Muscle of leg (tissue), 3 donors: ENCODE measurements at regions not wholly inside any gene's neighbourhood (a gene's known extent, or its start where the extent isn't known, plus 50 kb on each side); places are given as distances from the start of the nearest gene placed in this dataset.
A peak's percentile ranks its signal among the peaks of the same experiment; 100 is the strongest.
"Not testable (repeated sequence)": the region's sequence is repeated elsewhere in the genome, so short reads cannot be mapped to it uniquely, and the experiment has no call there.

ENCODE experiments used
- DNase-seq: peaks from one replicate; pipeline ENCODE4 v3.0.0; 2013
- H3K27ac ChIP-seq: one replicate; pipeline ENCODE4 v1.5.1; 2013; ENCODE audit warnings: mild to moderate bottlenecking, low read length, control low read depth
- H3K27me3 ChIP-seq: one replicate; pipeline ENCODE4 v1.6.1; 2013; ENCODE audit warnings: low read length; ENCODE audit not compliant: control insufficient read depth, insufficient read depth
- H3K36me3 ChIP-seq: one replicate; pipeline ENCODE4 v1.6.1; 2013; ENCODE audit warnings: low read length; ENCODE audit not compliant: control insufficient read depth, insufficient read depth
- H3K4me1 ChIP-seq: one replicate; pipeline ENCODE4 v1.6.1; 2013; ENCODE audit warnings: low read length; ENCODE audit not compliant: control insufficient read depth, insufficient read depth
- H3K4me3 ChIP-seq: one replicate; pipeline ENCODE4 v1.5.1; 2013; ENCODE audit warnings: low read length, control low read depth
- H3K9me3 ChIP-seq: replicated peaks from 2 replicates; pipeline ENCODE4 v1.6.1; 2013; ENCODE audit warnings: low read depth, low read length; ENCODE audit not compliant: control insufficient read depth
- WGBS: methylation state at CpG from one replicate; pipeline ENCODE4 v1.1.5; 2013; ENCODE audit warnings: missing lambda C conversion rate; ENCODE audit not compliant: insufficient coverage; 5-methylcytosine and 5-hydroxymethylcytosine counted together

DNA sequence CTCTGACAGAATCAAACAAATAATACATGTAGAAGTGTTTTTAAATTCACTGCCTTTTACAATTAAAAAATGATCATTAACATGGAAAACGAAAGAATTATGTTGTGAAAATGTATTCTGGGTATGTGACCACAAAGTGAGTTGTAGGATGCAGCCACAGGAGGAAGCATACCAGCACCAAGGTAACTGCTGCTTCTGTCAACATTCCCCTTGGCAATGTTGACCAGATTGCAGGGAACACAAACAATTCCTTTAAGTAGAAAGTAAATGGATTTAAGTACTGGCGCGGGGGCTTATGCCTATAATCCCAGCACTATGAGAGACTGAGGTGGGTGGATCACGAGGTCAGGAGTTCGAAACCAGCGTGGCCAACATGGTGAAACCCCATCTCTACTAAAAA, 1877.9 kb upstream of the PCDH7 start:
- H3K27me3 ChIP-seq: no peaks in the 10 kb centered on the region
- no peak overlapping the region for H3K27ac ChIP-seq
- H3K36me3 ChIP-seq: no peaks in the 10 kb centered on the region
- no CpG with 5 or more reads among the region's 6 CpGs for WGBS
- no peak for DNase-seq
- no peaks in the 10 kb centered on the region for H3K4me1 ChIP-seq
- H3K9me3 ChIP-seq: no peaks in the 10 kb centered on the region
- no peak overlapping the region for H3K4me3 ChIP-seq

DNA sequence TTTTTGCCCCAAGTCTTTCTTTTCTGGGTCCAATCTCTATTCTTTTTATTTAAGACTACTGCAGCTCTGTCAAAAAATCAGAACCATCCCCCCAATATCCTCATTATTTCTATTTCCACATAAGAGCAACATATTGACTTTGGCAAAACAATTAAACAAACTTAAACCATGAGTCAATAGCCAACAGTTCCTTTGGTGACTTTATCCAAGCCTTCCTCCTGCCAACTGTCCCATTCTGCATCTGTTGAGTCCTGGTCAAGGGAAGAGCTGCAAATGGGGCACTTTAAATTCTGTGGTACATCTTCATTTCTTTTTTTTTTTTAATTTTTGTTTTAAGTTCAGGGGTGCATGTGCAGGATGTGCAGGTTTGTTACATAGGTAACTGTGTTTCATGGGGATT, 1875.0 kb upstream of the PCDH7 start:
- Histone ChIP-seq H3K9me3 (no peaks in the 10 kb centered on the region), H3K27me3 (no peaks in the 10 kb centered on the region), H3K4me3 (no peak overlapping the region), H3K27ac (no peak overlapping the region), H3K36me3 (no peaks in the 10 kb centered on the region), H3K4me1 (no peaks in the 10 kb centered on the region)
- no peak for DNase-seq

DNA sequence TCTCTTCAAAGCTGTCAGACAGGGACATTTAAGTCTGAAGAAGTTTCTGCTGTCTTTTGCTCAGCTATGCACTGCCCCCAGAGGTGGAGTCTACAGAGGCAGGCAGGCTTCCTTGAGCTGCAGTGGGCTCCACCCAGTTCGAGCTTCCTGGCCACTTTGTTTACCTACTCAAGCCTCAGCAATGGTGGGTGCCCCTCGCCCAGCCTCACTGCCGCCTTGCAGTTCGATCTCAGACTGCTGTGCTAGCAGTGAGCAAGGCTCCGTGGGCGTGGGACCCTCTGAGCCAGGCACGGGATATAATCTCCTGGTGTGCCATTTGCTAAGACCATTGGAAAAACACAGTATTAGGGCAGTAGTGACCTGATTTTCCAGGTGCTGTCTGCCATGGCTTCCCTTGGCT, 1863.1 kb upstream of the PCDH7 start:
- H3K4me1 ChIP-seq, DNase-seq, H3K9me3 ChIP-seq, H3K27ac ChIP-seq, H3K36me3 ChIP-seq, H3K4me3 ChIP-seq, H3K27me3 ChIP-seq: not testable (repeated sequence)
- WGBS: 85% methylated on average over 7 of the region's 7 CpGs

DNA sequence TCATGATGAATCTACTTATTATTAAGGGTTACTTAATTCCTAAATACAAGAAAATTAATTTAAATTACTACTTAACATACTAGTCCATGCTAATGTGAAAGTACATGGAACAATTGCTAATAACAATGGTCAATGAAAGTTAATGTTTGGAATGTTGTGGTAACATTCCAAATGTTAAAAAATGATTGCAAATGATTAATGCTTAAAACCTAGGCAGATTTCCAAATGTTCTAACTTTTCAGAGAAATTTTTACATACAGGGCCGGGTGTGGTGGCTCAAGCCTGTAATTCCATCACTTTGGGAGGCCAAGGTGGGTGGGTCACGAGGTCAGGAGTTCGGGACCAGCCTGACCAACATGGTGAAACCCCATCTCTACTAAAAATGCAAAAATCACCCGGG, 1851.3 kb upstream of the PCDH7 start:
- no peaks in the 10 kb centered on the region for H3K27me3 ChIP-seq
- H3K4me3 ChIP-seq: no peak overlapping the region
- 90% methylated on average over 2 of the region's 4 CpGs for WGBS
- no peaks in the 10 kb centered on the region for H3K9me3 ChIP-seq
- no peaks in the 10 kb centered on the region for H3K4me1 ChIP-seq
- H3K36me3 ChIP-seq: no peaks in the 10 kb centered on the region
- no peak overlapping the region for H3K27ac ChIP-seq
- no peak for DNase-seq

DNA sequence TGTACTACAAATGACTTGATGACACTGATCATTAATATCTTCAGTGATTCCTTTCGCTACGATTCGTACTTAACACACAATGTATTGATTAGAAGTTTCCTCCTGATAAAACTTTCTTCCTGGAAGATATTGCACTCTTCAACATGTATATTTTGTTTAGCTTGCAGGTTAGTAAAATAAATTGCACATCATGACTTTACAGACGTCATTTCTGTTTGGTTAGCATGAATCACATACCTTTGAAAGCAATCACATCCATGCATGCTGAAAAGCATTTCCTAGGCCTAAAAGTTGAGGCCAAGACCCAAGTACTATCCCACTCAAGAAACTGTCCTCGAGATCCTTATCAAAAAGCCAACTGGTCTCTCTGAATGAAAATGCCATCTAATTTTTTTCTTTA, 1841.0 kb upstream of the PCDH7 start:
- no peak for DNase-seq
- Histone ChIP-seq H3K4me3 (no peak overlapping the region), H3K27ac (no peak overlapping the region), H3K27me3 (no peaks in the 10 kb centered on the region), H3K9me3 (no peaks in the 10 kb centered on the region), H3K36me3 (no peaks in the 10 kb centered on the region), H3K4me1 (no peaks in the 10 kb centered on the region)
- WGBS: no CpG with 5 or more reads among the region's 5 CpGs

DNA sequence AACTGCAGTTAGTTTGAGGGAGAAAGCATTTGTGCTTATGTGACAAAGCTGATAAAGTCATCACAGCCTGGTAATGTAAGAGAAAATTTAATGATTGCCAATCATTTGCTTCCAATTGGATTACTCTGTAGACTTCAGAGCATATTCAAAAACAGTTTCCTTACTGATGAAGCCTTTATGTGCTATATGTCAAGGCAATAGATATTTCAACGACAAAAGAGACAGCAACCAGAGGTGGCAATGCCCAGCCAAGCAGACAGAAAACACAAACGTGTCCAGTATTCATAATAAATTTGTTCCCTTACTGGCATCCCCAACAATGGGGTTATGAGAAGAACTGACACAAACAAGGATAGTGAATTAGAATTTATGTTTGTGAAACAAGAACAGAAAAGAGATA, 1840.3 kb upstream of the PCDH7 start:
- H3K4me1 ChIP-seq: no peaks in the 10 kb centered on the region
- DNase-seq: no peak
- no peak overlapping the region for H3K27ac ChIP-seq
- H3K9me3 ChIP-seq: no peaks in the 10 kb centered on the region
- WGBS: no CpG with 5 or more reads among the region's 2 CpGs
- H3K36me3 ChIP-seq: no peaks in the 10 kb centered on the region
- no peak overlapping the region for H3K4me3 ChIP-seq
- no peaks in the 10 kb centered on the region for H3K27me3 ChIP-seq

DNA sequence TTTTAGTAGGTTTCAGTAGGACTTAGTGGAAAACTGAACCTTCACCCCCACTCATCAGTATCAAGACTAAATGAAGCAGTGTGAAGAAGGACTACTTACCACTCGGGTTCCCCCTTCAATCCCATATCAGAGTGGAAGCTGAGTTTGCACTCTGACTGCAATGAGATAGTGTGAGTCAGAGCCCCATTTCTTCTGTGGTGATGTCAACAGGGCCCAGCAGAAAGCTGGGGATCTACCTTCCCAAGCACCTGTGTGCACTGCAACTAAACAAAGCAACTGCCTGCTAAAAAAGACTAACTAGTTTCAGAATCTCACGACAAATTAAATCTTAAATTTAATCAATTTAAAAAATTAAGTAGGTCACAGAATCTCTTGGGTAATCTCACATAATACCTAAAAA, 1837.0 kb upstream of the PCDH7 start:
- no peaks in the 10 kb centered on the region for H3K9me3 ChIP-seq
- WGBS: 100% methylated on average over 1 of the region's 2 CpGs
- H3K4me3 ChIP-seq: no peak overlapping the region
- H3K27me3 ChIP-seq: no peaks in the 10 kb centered on the region
- DNase-seq: no peak
- no peaks in the 10 kb centered on the region for H3K4me1 ChIP-seq
- H3K27ac ChIP-seq: no peak overlapping the region
- no peaks in the 10 kb centered on the region for H3K36me3 ChIP-seq

DNA sequence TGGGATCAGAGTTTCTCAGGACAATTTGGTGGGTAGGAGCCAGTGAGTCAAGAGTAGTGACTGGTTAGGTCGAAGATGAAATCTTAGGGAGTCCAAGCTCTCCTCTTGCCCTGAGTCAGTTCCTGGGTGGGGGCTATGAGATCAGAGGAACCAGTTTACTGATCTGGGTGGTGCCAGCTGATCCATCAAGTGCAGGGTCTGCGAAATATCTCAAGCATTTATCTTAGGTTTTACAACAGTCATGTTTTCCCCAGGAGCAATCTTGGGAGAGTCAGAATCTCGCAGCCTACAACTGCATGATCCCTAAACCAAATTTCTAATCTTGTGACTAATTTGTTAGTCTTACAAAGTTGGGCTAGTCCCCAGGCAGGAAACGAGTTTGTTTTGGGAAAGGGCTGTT, 1833.2 kb upstream of the PCDH7 start:
- no peak overlapping the region for H3K4me3 ChIP-seq
- WGBS: 86% methylated on average over 2 of the region's 4 CpGs
- DNase-seq: no peak
- H3K27me3 ChIP-seq: no peaks in the 10 kb centered on the region
- no peaks in the 10 kb centered on the region for H3K9me3 ChIP-seq
- H3K4me1 ChIP-seq: no peaks in the 10 kb centered on the region
- no peak overlapping the region for H3K27ac ChIP-seq
- no peaks in the 10 kb centered on the region for H3K36me3 ChIP-seq

DNA sequence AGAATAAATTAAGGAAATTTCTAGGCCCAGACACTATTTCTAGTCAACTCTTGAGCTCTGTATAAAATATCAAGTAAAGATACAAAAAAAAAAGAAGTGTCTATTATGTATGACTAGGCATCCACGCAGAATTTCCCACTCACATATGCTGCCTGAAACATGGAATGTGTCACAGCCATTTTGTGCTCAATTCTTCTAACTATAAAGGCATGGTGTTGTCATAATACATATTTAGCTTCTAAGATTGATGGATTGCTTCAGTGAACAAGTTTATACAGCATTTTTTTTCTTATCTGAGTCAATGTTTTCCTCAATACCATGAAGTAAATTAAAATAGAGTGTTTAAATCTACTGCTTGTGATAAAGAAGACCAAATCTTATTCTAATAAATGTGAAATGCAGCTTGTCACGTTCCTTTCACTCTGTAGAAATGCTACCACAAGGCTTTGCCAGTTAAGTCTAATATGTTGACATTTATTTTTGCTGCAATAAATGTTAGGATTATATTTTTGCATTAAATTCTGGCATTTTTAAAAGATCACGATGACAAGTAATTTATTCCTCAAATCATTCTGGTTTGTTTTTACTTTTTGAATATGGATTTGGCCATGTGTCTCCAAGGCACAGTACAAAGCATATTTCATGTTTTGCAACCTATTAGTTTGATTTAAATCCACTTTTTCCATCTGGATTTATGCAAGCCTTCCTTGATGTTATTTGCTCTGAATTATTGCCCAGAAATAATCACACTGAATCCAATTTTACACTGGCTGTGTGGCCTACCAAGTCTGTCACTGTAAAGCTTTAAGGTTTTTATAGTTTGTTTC, 1829.0 kb upstream of the PCDH7 start:
- Histone ChIP-seq H3K36me3 (no peaks in the 10 kb centered on the region), H3K27me3 (no peaks in the 10 kb centered on the region), H3K27ac (no peak overlapping the region), H3K4me1 (no peaks in the 10 kb centered on the region), H3K9me3 (no peaks in the 10 kb centered on the region), H3K4me3 (no peak overlapping the region)
- DNase-seq: peak; percentile 66
- WGBS: no CpG with 5 or more reads among the region's 3 CpGs

DNA sequence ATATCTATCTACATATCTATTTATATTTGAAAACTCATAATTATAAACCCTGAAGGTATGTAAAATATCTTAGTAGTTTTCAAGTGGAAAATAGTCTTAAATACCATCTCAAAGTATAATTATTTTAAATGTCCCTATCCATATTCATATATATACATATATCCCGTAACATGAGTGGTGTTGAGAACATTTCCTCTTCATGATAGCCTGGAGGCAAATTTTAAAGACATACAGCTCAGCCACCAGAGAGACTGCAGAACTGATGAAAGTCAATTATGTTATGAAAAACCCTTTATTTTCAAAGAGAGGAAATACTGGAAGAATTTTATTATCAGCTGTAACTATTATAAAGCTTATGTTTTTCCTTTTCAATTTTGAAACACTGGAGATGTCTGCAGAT, 1806.7 kb upstream of the PCDH7 start:
- WGBS: no CpG with 5 or more reads among the region's 1 CpG
- peaks cover 2% of the 10 kb centered on the region for H3K9me3 ChIP-seq
- H3K27me3 ChIP-seq: no peaks in the 10 kb centered on the region
- no peaks in the 10 kb centered on the region for H3K4me1 ChIP-seq
- no peak overlapping the region for H3K4me3 ChIP-seq
- H3K27ac ChIP-seq: no peak overlapping the region
- H3K36me3 ChIP-seq: no peaks in the 10 kb centered on the region
- DNase-seq: no peak

DNA sequence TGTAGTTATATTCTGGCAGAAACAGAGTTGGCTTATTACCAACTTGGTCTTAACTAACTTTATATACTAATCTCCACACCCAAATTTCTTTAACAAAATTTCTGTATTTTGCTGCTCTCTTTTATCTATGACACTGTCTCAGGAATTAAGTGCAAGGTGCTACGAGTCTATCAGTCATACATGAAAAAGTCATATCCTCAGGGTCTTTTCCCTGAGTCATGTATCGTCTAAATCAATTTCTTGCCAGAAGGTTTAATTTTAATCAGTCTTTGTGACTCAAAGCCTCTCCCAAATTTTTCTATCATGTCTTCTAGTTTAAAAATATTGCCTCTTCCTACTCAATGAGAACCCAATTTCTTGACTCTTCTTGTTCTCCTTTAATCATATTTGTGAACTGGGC, 1803.6 kb upstream of the PCDH7 start:
- Histone ChIP-seq H3K4me1 (no peaks in the 10 kb centered on the region), H3K4me3 (no peak overlapping the region), H3K27me3 (no peaks in the 10 kb centered on the region), H3K36me3 (no peaks in the 10 kb centered on the region), H3K27ac (no peak overlapping the region), H3K9me3 (peaks cover 2% of the 10 kb centered on the region)
- DNase-seq: no peak
- WGBS: 71% methylated on average over 1 of the region's 2 CpGs
